ENCODE measurements at regions not wholly inside any gene's neighbourhood (a gene's known extent, or its start where the extent isn't known, plus 50 kb on each side); places are given as distances from the start of the nearest gene placed in this dataset.

DNA sequence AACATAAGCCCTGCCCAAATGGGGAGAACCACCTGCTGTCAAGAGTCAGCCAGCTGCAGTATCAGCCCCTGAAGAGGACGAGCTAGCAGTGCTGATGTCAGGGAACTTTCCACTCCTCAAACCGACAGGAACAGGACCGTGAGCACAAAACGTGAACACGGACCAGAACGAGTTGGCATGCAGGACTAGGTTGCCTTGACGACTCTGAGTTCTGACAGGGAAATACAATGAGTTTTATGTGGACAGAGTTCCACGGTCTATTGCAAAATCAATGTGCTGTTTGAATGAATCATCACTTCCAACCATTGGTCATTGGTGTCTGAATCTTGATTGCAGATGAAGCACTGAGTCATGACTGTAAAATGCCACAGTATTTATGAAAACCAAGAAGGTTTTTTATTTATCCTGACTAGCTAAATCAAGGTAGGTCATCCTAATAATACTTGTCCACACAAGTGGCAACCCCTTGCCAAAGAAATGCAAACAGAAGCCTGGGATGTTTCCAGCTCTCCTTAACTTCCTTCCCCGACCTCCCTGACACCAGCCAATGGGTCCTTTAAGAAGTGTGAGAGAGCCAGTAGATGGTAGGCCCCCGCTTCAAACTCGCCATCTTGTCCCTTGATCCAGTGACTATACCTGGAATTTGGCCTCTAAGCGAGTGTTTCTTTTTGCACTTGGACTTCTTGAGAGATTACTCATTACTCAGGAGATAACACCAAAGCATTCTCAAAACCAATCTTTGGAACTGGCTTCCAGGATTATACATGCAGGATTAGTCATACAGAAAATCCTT is 119.6 kb downstream of the ASB7 start:
- Mint-ChIP-seq H3K4me1 (no peaks in the 10 kb centered on the region), H3K27me3 (peaks cover 7% of the 10 kb centered on the region), H3K9me3 (ENCODE audit: insufficient read depth) (no peaks in the 10 kb centered on the region), H3K27ac (no peak overlapping the region), H3K4me3 (no peak overlapping the region)
- Histone ChIP-seq H2AFZ (ENCODE audit: insufficient read depth, low read depth, low read length, poor library complexity, severe bottlenecking) (no peak overlapping the region), H3K9ac (ENCODE audit: low read length) (no peak overlapping the region), H3K36me3 (replicated peaks in 1 of 2; ENCODE audit: control extremely low read depth in 1 of 2, control insufficient read depth in 1 of 2, extremely low read depth in 1 of 2, insufficient read depth in 2 of 2, low read length in 1 of 2) (no peaks in the 10 kb centered on the region), H3K27ac (ENCODE audit: low read length in 2 of 2) (no peak overlapping the region), H3K4me2 (replicated peaks; ENCODE audit: low read depth, low read length, poor library complexity, severe bottlenecking) (no peak overlapping the region), H3K4me3 (ENCODE audit: control extremely low read depth in 1 of 5, extremely low read depth in 1 of 5, insufficient read depth in 1 of 5, low read depth in 2 of 5, low read length in 4 of 5) (no peak overlapping the region), H3K79me2 (ENCODE audit: control insufficient read depth, insufficient read depth, low read length) (no peaks in the 10 kb centered on the region), H3K27me3 (replicated peaks in 1 of 4; ENCODE audit: control extremely low read depth in 1 of 4, control insufficient read depth in 3 of 4, insufficient read depth in 4 of 4, low read length in 3 of 4) (no peaks in the 10 kb centered on the region), H4K20me1 (ENCODE audit: control insufficient read depth, insufficient read depth, low read length, poor library complexity, severe bottlenecking) (no peaks in the 10 kb centered on the region), H3K9me3 (ENCODE audit: control extremely low read depth in 1 of 3, control insufficient read depth in 2 of 3, insufficient read depth in 1 of 3, low read length in 2 of 3) (no peaks in the 10 kb centered on the region), H3K4me1 (ENCODE audit: control insufficient read depth in 2 of 2, insufficient read depth in 2 of 2, low read length in 2 of 2) (no peaks in the 10 kb centered on the region)
- DNase-seq = no peak
- intact Hi-C loops (cut with micrococcal nuclease) = no loop called here
- ATAC-seq (ENCODE audit: low read depth) = no peak
- POLR2A ChIA-PET = no interaction called here
- TF ChIP-seq EZH2 (IDR thresholded peaks at IDR 0.05; ENCODE audit: borderline replicate concordance, insufficient read depth, low read depth, low read length, poor library complexity, severe bottlenecking) (no peak), CTCF (IDR thresholded peaks at IDR 0.05) (no peak)
- CTCF ChIA-PET = no interaction called here
- WGBS (ENCODE audit: insufficient coverage) = 69% methylated on average over 10 of the region's 12 CpGs

DNA sequence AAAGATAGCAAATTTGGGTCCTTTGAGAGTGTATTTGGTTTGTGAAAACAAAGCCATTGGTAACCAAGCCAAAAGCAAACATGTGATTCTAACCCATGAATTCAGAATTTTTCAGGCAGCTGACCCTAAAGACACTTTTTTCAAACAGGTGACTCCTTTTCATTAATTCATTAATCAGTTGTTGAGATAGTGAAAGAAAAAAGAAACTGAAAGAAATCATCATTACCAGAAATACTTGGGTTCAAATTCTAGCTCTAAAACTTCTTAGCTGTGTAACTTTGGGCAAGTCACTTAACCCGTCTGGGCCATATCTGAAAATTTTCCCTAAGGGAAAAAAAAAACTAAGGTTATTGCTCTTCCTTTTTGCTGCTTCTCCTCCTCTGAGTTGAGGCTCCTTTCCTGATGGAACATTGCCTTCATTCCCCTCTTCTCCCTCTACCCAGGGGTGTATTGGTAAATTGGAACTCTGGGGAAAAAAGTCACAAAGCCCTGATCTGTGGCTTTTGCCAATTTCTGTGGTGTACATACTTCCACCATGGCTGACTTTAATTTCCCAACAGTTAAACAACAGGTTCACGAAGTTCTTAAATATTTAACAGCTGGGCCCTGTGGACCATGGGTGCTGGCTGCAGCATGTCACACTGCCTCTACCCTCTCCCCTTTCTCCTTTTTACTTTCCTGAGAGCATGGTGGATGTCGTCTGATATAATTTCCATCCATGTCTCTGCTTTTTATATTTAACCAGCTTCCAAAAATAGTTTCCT is 120.3 kb downstream of the ASB7 start:
- Histone ChIP-seq H3K27me3 (replicated peaks in 1 of 4; ENCODE audit: control extremely low read depth in 1 of 4, control insufficient read depth in 3 of 4, insufficient read depth in 4 of 4, low read length in 3 of 4) (no peaks in the 10 kb centered on the region), H3K9ac (ENCODE audit: low read length) (no peak overlapping the region), H3K79me2 (ENCODE audit: control insufficient read depth, insufficient read depth, low read length) (no peaks in the 10 kb centered on the region), H3K4me3 (ENCODE audit: control extremely low read depth in 1 of 5, extremely low read depth in 1 of 5, insufficient read depth in 1 of 5, low read depth in 2 of 5, low read length in 4 of 5) (no peak overlapping the region), H3K36me3 (replicated peaks in 1 of 2; ENCODE audit: control extremely low read depth in 1 of 2, control insufficient read depth in 1 of 2, extremely low read depth in 1 of 2, insufficient read depth in 2 of 2, low read length in 1 of 2) (no peaks in the 10 kb centered on the region), H3K9me3 (ENCODE audit: control extremely low read depth in 1 of 3, control insufficient read depth in 2 of 3, insufficient read depth in 1 of 3, low read length in 2 of 3) (no peaks in the 10 kb centered on the region), H3K4me1 (ENCODE audit: control insufficient read depth in 2 of 2, insufficient read depth in 2 of 2, low read length in 2 of 2) (no peaks in the 10 kb centered on the region), H4K20me1 (ENCODE audit: control insufficient read depth, insufficient read depth, low read length, poor library complexity, severe bottlenecking) (no peaks in the 10 kb centered on the region), H2AFZ (ENCODE audit: insufficient read depth, low read depth, low read length, poor library complexity, severe bottlenecking) (no peak overlapping the region), H3K27ac (ENCODE audit: low read length in 2 of 2) (no peak overlapping the region), H3K4me2 (replicated peaks; ENCODE audit: low read depth, low read length, poor library complexity, severe bottlenecking) (no peak overlapping the region)
- Mint-ChIP-seq H3K4me1 (no peaks in the 10 kb centered on the region), H3K9me3 (ENCODE audit: insufficient read depth) (no peaks in the 10 kb centered on the region), H3K4me3 (no peak overlapping the region), H3K27ac (no peak overlapping the region), H3K27me3 (peaks cover 7% of the 10 kb centered on the region)
- WGBS (ENCODE audit: insufficient coverage) = 100% methylated on average over 1 of the region's 3 CpGs
- no peak for TF ChIP-seq EZH2 (IDR thresholded peaks at IDR 0.05; ENCODE audit: borderline replicate concordance, insufficient read depth, low read depth, low read length, poor library complexity, severe bottlenecking)
- no peak for TF ChIP-seq CTCF (IDR thresholded peaks at IDR 0.05)
- ChIA-PET POLR2A (no interaction called here), CTCF (no interaction called here)
- DNase-seq (no peak), ATAC-seq (ENCODE audit: low read depth) (no peak)
- intact Hi-C loops (cut with micrococcal nuclease) = no loop called here
